ENCODE measurements at regions not wholly inside any gene's neighbourhood (a gene's known extent, or its start where the extent isn't known, plus 50 kb on each side); places are given as distances from the start of the nearest gene placed in this dataset.

DNA sequence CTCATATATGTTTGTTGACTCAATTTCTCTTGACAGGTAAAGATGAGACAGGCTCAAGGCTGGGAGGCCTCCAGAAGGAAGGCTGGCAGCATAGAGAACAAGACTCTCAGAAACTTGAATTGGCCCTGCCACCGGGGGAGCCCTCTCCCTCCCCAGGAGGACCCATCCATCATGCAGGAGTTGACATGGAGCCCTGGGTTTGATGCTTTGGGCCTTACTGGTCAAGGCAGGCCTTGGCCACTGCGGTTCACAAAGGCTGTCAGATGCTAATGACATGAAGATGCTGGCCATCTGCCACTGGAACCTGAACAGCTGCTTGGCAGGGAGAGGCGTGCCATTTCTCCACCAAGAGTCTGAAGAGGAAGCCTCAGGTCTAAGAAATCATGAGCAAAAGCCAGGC lies 193.6 kb downstream of the MTCL1 start:
- no peaks in the 10 kb centered on the region for H3K9me2 ChIP-seq (replicated peaks; ENCODE audit: insufficient read depth)
- TF ChIP-seq, protein P1, sequence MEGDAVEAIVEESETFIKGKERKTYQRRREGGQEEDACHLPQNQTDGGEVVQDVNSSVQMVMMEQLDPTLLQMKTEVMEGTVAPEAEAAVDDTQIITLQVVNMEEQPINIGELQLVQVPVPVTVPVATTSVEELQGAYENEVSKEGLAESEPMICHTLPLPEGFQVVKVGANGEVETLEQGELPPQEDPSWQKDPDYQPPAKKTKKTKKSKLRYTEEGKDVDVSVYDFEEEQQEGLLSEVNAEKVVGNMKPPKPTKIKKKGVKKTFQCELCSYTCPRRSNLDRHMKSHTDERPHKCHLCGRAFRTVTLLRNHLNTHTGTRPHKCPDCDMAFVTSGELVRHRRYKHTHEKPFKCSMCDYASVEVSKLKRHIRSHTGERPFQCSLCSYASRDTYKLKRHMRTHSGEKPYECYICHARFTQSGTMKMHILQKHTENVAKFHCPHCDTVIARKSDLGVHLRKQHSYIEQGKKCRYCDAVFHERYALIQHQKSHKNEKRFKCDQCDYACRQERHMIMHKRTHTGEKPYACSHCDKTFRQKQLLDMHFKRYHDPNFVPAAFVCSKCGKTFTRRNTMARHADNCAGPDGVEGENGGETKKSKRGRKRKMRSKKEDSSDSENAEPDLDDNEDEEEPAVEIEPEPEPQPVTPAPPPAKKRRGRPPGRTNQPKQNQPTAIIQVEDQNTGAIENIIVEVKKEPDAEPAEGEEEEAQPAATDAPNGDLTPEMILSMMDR (IDR thresholded peaks at IDR 0.05; ENCODE audit: poor library complexity) = no peak
- TF ChIP-seq EZH2phosphoT487 (IDR thresholded peaks at IDR 0.05; ENCODE audit: low read depth, severe bottlenecking, unreplicated experiment) (no peak), EZH2 (IDR thresholded peaks at IDR 0.05; ENCODE audit: borderline replicate concordance) (no peak)
- H3K27me3 ChIP-seq = no peaks in the 10 kb centered on the region
- H3K36me3 ChIP-seq (replicated peaks; ENCODE audit: insufficient read depth, low read depth) = no peaks in the 10 kb centered on the region
- H4K20me1 ChIP-seq (ENCODE audit: insufficient read depth, poor library complexity, severe bottlenecking) = no peaks in the 10 kb centered on the region
- H3K79me2 ChIP-seq = no peaks in the 10 kb centered on the region
- no peak overlapping the region for H3K27ac ChIP-seq
- DNase-seq (ENCODE audit: low spot score) = no peak
- H3K4me2 ChIP-seq = no peak overlapping the region
- no peaks in the 10 kb centered on the region for H3K4me1 ChIP-seq (ENCODE audit: insufficient read depth)
- no peak overlapping the region for H2AFZ ChIP-seq
- H3K4me3 ChIP-seq = no peak overlapping the region
- no peaks in the 10 kb centered on the region for H3K9me3 ChIP-seq (ENCODE audit: low read depth)
- WGBS (ENCODE audit: low lambda C conversion rate, missing lambda C conversion rate) = 86% methylated on average over 3 of the region's 3 CpGs

DNA sequence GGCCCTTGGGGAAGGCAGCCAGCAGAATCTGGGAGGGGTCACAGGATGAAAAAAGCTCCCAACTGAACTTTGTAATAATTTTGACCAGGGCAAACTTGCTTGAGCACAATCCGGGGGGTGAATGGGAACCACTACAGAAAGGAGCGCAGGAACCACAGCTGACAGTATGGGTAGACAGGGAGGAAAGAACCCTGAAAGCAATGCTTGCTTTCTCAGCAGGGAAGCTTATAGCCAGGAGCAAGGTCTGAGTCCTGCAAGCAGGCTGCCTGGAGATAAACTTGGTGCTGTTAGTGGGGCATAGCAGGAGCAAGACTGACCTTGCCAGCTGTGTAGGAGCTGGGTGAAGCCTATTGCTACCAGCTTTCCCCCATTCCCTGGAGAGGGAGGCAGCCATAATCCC lies 195.2 kb downstream of the MTCL1 start:
- Histone ChIP-seq H3K27ac (no peak overlapping the region), H3K4me1 (ENCODE audit: insufficient read depth) (no peaks in the 10 kb centered on the region), H4K20me1 (ENCODE audit: insufficient read depth, poor library complexity, severe bottlenecking) (no peaks in the 10 kb centered on the region), H3K9me2 (replicated peaks; ENCODE audit: insufficient read depth) (no peaks in the 10 kb centered on the region), H3K79me2 (no peaks in the 10 kb centered on the region), H3K9me3 (ENCODE audit: low read depth) (no peaks in the 10 kb centered on the region), H3K4me3 (no peak overlapping the region), H3K4me2 (no peak overlapping the region), H2AFZ (no peak overlapping the region), H3K36me3 (replicated peaks; ENCODE audit: insufficient read depth, low read depth) (no peaks in the 10 kb centered on the region), H3K27me3 (no peaks in the 10 kb centered on the region)
- WGBS (ENCODE audit: low lambda C conversion rate, missing lambda C conversion rate) = 86% methylated on average over 2 of the region's 2 CpGs
- TF ChIP-seq EZH2 (IDR thresholded peaks at IDR 0.05; ENCODE audit: borderline replicate concordance) = no peak
- TF ChIP-seq, protein P1 (IDR thresholded peaks at IDR 0.05; ENCODE audit: poor library complexity) = no peak
- TF ChIP-seq EZH2phosphoT487 (IDR thresholded peaks at IDR 0.05; ENCODE audit: low read depth, severe bottlenecking, unreplicated experiment) = no peak
- DNase-seq (ENCODE audit: low spot score) = no peak

DNA sequence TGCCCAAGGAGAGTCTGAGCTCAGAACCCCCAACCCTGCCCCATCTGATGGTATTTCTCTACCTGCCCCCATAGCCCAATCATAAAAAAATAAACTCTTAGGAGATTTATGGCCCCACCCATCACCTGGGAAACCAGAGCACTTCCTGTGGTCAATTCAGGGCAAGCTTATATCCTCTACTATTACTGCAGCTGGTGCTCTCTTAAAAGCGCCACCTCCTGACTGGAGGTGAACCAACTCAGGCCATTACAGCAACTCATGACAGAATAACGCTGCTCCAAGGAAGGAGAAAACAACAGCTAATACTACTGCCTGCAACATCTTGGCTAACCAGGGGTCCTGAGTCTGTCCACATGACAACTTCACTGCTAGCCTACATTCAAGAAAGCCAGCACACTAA lies 195.7 kb downstream of the MTCL1 start:
- Histone ChIP-seq H3K4me2 (no peak overlapping the region), H3K9me3 (ENCODE audit: low read depth) (no peaks in the 10 kb centered on the region), H3K27ac (no peak overlapping the region), H3K27me3 (no peaks in the 10 kb centered on the region), H3K4me3 (no peak overlapping the region), H4K20me1 (ENCODE audit: insufficient read depth, poor library complexity, severe bottlenecking) (no peaks in the 10 kb centered on the region), H3K4me1 (ENCODE audit: insufficient read depth) (no peaks in the 10 kb centered on the region), H3K79me2 (no peaks in the 10 kb centered on the region), H3K36me3 (replicated peaks; ENCODE audit: insufficient read depth, low read depth) (no peaks in the 10 kb centered on the region), H3K9me2 (replicated peaks; ENCODE audit: insufficient read depth) (no peaks in the 10 kb centered on the region), H2AFZ (no peak overlapping the region)
- TF ChIP-seq EZH2 (IDR thresholded peaks at IDR 0.05; ENCODE audit: borderline replicate concordance) (no peak), EZH2phosphoT487 (IDR thresholded peaks at IDR 0.05; ENCODE audit: low read depth, severe bottlenecking, unreplicated experiment) (no peak)
- TF ChIP-seq, protein P1 (IDR thresholded peaks at IDR 0.05; ENCODE audit: poor library complexity) = no peak
- DNase-seq (ENCODE audit: low spot score) = no peak
- WGBS (ENCODE audit: low lambda C conversion rate, missing lambda C conversion rate) = 89% methylated on average over 2 of the region's 2 CpGs

DNA sequence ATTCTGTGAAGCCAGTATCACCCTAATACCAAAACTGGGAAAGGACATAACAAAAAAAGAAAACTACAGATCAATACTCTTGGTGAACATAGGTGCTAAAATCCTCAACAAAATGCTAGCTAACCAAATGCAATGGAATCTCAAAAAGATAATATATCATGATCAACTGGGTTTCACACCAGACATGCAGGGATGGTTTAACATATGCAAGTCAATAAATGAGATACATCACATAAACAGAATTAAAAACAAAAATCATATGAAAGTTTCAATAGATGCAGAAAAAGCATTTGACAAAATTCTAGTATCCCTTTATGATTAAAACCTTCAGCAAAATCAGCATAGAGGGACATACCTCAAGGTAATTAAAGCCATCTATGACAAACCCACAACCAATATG lies 198.2 kb upstream of the NDUFV2 start:
- Histone ChIP-seq H4K20me1 (ENCODE audit: insufficient read depth, poor library complexity, severe bottlenecking) (no peaks in the 10 kb centered on the region), H3K4me3 (no peak overlapping the region), H3K4me1 (ENCODE audit: insufficient read depth) (no peaks in the 10 kb centered on the region), H3K36me3 (replicated peaks; ENCODE audit: insufficient read depth, low read depth) (no peaks in the 10 kb centered on the region), H3K79me2 (no peaks in the 10 kb centered on the region), H3K27ac (no peak overlapping the region), H3K9me2 (replicated peaks; ENCODE audit: insufficient read depth) (no peaks in the 10 kb centered on the region), H2AFZ (no peak overlapping the region), H3K4me2 (no peak overlapping the region), H3K9me3 (ENCODE audit: low read depth) (no peaks in the 10 kb centered on the region), H3K27me3 (no peaks in the 10 kb centered on the region)
- no peak for DNase-seq (ENCODE audit: low spot score)
- TF ChIP-seq EZH2phosphoT487 (IDR thresholded peaks at IDR 0.05; ENCODE audit: low read depth, severe bottlenecking, unreplicated experiment) (no peak), EZH2 (IDR thresholded peaks at IDR 0.05; ENCODE audit: borderline replicate concordance) (no peak)
- TF ChIP-seq, protein P1 (IDR thresholded peaks at IDR 0.05; ENCODE audit: poor library complexity) = no peak

Data from hepatocyte (in vitro differentiated cells).